Epithelial cell of prostate (primary cell): ENCODE measurements at regions not wholly inside any gene's neighbourhood (a gene's known extent, or its start where the extent isn't known, plus 50 kb on each side); places are given as distances from the start of the nearest gene placed in this dataset.

Experiments used
- DNase-seq: peaks from one replicate; pipeline ENCODE4 v3.0.0-alpha.2; 2011; ENCODE audit warnings: low read depth, low spot score
- H3K27ac ChIP-seq: fragments of 450-650 bp; 2 replicates; pipeline ENCODE4 v1.5.1; 2017; ENCODE audit warnings: mild to moderate bottlenecking

DNA sequence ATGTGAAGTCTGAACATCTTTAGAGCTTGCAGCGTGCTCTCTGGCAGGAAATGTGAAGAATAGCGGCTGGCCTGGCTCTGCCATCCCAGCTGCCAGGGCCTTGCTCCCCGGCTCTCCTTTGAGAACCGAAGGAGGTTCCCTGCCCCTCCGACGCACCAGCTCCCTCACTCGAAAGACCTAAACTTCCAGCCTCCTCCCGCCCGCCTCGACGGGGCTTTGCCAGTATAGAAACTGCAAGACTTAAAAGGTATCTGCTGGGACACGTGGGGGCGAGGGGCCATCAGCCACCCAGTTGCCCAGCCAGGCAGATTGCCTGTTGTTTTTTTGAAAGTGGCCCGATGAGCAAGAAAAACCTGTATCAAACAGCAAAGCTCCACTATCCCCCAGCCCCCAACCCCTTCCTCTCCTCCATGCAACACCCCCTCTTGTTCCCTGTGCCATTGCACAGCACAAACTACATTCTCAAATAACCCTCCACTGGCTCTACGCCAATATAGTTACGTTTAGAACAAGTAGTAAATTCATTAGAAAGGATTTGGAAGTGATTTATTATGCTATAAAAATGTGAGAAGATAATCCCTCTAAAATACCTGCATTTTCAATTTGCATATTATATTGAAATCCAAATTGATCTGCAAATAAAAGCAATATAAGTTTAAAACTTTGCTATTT lies 331.9 kb downstream of the MED10 start:
- no peak for DNase-seq
- H3K27ac ChIP-seq, result no peak overlapping the region

DNA sequence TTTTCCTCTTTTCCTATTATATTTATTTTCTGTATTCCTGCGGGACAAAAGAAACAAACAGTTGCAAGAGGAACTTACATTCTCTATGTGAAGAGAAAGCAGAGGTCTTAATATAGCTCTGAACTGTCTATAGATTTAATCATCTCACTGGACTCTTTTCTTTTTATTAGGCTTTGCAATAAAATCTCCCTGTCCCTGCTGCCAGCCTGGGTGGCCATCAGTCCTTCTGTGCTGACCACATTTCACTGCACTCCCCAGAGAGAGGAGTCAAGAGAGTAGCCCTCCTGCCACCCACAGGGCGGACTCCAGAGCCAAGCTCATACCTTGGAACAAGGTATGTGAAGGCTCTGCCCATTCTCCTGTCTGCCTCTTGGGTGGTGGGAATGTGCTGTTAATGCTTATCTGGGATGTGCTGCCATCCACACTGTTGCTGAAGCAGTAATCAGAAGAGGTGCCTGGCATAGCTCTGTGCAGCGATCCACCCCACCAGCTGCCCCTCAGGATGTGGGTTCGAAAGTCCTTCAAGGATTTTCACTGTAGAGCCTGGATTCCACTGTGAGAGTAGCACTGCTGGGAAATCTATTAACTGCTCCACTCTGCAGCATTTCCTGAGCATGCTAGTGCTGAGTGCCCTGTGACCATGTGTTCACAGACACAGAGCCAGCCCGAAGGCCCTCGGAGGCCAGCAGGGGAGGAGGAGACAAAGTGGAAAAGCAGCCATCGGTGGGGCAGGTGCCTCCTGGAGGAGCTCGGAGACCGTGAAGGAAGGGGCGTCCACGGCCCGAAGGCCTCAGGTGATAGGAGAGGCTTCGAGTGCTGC lies 334.6 kb downstream of the MED10 start:
- DNase-seq, result no peak
- no peak overlapping the region for H3K27ac ChIP-seq

DNA sequence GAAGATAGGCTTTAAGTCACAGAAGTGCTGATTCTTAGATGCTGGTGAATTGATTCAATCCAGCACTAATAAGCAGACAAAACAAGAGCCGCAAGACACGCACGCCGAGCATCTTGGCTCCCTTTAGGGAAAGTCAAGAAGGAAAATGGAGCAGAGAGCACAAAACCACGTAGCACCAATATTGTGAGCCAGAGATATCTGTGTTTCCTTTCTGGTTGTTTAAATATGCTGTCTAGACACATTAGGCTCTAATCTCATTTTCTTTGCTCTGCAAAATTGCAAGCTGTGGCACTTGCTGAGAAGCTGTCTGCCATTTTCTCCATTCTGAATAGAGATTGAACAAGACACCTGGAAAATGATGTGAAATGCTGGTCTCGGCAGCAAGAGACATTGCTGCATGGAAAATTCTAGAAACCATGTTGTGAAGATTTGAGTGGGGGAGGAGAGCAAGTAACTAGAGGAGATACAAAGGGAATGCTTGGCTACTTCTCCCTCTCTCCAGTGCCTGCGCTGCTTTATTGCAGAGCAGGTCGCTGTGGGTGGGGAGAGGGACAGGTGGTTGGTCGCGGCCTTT lies 336.3 kb downstream of the MED10 start:
- DNase-seq, result no peak
- no peak overlapping the region for H3K27ac ChIP-seq

DNA sequence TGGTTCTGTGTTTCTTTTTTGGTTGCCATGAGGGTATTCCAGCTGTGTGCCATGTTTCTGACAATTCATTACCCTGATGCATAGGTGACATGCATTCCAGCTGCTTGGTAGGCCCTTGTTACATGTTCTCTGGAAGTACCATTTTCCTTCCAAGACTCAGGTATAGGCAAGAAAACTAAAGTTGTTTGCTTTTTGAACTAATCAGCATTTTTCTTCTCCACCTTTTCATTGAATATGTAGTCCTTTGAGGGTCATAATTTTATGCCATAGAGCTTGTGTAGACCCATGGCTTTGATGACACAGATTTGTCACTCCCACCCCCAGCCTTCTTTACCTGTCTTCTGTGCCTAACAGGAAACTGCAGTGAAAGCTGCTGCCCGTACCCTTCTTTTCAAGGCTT lies 339.2 kb downstream of the MED10 start:
- H3K27ac ChIP-seq, result no peak overlapping the region
- DNase-seq, result no peak

DNA sequence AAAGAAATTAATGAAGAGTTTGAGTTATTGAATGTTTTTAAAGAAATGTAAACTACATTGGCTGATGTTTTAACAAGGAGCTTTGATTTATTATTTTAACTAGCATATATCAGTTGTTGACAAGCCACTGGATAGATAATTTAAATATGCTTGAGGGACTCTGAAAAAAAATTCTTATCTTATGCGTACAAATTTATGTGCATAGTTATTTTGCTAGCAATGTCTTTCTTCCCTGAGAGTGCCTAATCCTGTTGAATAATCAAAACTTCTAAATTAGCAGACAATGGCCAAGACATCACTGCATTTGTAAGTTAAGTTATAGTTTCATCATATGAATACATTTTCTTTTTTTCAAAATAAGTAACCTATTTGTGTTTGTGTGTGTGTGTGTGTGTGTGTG lies 342.3 kb downstream of the MED10 start:
- DNase-seq, result no peak
- no peak overlapping the region for H3K27ac ChIP-seq

DNA sequence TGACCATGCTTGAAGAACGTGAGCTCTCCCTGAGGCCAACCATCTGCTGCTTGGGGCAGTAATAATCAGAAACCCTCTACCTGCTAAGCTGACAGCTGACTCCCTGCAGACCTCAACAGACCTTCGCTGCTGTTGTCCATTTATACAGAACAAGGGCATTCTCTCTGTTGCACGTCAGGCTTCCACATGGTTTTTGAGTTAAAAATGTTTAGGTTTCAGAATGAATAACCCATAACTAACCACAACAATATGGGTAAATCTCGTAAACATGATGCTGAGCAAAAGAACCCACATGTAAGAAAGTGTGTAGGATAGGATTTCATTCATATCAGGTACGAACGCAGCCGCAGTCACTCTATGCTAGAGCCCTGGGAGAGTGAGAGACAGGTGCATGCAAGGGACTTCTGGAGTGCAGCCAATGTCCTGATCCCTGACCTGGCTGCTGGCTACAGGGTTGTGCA lies 348.5 kb downstream of the MED10 start:
- no peak overlapping the region for H3K27ac ChIP-seq
- DNase-seq, result no peak

DNA sequence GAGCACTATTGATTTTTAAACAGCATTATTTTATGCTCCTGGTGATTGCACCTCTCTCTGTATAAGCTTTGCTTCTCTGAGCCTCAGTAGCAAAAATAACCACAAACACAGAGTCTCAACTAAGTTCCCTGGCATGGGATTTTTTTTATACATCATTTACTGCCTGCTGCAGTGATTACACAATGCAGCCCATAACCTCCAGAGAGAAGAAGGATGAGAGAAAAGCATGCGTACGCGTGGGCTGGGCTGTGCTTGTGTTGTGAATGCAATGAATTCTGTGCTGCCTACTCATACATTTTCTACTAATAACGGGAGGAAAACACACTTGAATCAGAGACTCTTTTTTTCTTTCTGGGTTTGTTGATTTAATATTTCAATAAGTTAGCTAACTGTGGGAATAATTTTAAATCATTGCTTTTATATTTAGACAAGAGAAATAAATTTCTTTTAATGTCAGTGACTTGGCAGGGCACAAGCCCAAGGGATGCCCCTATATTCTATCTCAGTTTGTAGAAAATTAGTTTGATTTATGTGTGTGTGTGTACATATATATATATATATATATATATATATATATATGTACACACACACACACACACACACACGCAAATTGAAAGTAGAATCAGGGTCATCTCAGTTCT lies 351.5 kb downstream of the MED10 start:
- no peak for DNase-seq

DNA sequence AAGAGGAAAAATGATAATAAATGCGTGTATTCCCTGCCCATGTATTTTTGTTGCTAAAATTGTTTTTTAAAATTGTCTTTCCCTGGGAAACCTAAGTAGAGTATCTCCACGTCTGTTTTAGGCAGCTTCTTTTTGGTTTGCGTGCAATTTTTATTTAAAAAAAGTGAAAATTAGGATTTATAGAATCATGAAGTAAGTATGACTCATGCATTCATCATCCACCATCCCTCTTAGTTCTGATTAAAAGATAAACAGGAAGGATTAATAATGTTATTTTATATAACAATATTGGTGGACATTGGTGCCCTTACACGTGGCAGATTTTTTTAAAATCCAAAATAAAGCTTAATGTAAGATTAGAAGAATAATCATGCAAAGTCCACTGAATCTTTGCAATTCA lies 358.7 kb downstream of the MED10 start:
- no peak for DNase-seq
- H3K27ac ChIP-seq, result no peak overlapping the region

More for the DNA sequence above, 351.5 kb downstream of the MED10 start:
- H3K27ac ChIP-seq, result no peak overlapping the region

DNA sequence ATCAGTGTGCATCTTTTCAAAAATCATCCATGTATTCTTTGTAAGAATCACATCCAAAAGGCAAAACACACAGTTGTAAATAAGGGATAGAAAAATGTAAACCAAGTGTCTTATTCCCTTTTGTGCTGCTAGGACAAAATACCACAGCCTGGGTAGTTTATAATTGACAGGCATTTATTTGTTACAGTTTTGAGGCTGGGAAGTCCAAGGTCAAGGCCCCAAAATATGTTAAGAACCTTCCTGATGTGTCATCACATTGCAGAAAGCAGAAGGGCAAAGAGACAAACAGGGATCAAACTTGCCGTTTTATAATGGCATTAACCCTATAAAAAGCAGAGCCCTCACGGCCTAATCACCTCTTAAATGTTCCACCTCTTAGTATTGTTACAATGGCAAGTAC lies 364.8 kb downstream of the MED10 start:
- H3K27ac ChIP-seq, result no peak overlapping the region
- no peak for DNase-seq

DNA sequence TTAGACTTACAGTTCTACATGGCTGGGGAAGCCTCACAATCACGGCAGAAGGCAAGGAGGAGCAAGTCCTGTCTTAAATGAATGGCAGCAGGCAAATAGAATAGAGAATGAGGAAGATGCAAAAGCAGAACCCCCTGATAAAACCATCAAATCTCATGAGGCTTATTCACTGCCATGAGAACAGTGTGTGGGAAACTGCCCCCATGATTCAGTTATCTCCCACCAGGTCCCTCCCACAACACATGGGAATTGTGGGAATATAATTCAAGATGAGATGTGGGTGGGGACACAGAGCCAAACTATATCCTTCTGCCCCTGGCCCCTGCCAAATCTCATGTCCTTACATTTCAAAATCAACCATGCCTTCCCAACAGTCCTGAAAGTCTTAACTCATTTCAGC lies 367.1 kb downstream of the MED10 start:
- no peak for DNase-seq
- no peak overlapping the region for H3K27ac ChIP-seq

DNA sequence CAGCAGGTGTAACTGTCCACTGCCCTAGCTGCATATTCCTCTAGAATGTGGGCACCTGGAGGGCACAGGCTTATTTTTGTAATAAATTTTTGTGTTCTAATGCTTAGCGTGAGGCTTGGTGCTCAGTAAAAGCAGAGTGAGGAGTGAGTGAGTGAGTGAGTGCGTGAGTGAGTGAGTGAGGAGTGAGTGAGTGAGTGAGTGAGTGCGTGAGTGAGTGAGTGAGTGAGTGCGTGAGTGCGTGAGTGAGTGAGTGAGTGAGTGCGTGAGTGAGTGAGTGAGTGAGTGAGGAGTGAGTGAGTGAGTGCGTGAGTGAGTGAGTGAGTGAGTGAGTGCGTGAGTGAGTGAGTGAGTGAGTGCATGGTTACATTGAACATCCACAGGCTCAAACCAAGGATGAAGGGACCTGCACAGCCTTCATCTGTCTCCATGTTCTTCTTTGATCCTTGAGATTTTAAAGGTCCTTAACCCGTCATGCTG lies 371.5 kb downstream of the MED10 start:
- no peak overlapping the region for H3K27ac ChIP-seq
- DNase-seq, result no peak

DNA sequence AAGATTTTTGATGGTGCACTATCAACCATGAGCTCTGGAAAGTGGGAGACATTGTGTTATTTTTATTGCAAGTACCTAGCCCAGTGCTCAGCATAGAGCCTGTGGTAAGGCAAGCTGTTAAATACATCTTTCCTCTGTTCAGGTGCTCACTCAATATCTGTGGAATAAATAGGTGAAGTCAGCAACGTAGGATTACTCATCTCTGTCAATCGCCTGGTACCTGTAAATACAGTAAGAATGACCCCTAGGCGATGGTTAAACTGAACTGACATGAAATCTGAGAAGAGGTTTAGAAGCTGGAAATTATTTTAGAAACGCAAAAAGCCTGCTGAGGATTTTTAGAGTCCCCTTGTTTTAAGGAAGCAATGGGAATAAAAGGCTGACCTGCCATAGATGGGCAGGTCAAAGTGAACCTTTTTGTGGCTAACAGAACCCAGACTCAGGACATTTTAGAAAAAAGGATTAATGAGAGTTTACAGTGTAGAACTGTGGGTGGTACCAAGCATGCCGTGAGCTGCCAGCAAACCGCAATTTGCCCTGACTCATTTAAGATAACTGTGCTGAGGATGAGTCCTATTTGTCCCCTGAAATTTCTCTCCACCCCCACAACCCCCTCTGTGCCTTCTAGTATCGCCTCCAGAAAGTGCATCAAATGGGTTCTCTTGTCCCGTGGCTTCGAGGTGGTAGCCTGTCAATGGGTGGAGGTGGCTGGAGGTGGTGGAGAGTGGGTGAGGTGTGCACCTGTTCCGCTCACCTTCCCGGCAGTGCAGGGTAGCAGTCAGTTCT lies 375.1 kb downstream of the MED10 start:
- no peak overlapping the region for H3K27ac ChIP-seq
- DNase-seq, result peak; percentile 34

DNA sequence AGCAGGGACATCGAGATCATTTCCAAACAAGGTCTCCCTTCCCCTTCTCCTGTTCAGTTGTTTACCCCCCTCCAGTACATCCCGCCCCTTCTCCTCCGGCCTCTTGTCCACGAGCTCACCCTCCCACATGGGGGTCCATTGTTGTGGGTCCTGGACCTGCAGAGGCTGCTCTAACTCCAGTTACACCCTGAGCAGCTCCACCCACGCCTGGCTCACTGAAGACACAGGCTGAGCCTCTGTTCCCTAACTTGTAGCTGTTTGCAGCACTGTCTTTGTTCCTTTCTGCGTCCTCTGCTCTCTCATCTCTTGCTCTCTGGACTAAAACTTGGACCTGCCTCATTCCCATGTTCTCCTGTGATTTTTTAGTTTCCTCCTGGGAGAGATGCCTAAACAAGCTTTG lies 377.5 kb downstream of the MED10 start:
- DNase-seq, result no peak
- H3K27ac ChIP-seq, result no peak overlapping the region

DNA sequence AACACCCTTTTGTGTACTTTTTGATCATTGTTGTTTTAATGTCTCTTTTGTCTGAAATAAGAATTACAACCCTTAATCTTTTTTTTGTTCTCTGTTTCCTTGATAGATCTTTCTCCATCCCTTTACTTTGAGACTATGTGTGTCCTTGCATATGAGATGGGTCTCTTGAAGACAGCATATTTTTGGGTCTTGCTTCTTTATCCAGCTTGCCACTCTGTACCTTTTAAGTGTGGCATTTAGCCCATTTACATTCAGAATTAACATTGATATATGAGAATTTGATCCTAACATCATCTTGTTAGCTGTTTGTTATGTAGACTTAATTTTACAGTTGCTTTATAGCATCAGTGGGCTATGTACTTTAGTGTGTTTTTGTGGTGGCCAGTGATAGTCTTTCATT lies 382.5 kb downstream of the MED10 start:
- no peak for DNase-seq

DNA sequence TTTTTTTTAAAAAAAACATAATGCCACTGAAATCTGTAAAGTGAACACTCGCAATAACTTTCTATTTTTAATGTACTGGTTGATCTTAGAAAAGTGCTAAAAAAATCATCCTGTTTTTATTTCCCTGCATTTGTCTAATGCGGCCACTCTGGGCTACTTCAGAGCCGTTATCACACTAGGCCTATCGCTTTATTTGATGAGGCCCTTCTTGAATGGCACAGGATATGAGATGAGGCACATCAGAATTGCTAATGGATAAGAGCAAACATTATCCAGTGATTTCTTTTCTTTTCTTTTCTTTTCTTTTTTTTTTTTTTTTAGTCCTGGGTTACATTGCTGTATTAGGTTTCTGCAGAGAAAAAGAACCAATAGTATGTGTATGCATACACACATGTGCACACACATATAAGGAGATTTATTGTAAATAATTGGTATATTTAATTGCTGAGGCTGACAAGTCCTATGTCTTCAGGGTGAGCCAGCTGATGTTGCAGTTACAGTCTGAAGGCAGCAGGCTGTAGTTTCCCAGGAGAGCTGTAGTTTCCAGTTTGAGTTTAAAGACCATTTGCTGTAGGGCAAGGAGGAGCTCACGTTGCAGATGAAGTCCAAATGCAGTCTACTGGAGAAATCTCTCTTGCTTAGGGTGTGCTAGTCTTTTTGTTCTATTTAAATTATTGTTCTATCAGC lies 391.7 kb downstream of the MED10 start:
- DNase-seq, result no peak
- no peak overlapping the region for H3K27ac ChIP-seq

More for the DNA sequence above, 382.5 kb downstream of the MED10 start:
- no peak overlapping the region for H3K27ac ChIP-seq

DNA sequence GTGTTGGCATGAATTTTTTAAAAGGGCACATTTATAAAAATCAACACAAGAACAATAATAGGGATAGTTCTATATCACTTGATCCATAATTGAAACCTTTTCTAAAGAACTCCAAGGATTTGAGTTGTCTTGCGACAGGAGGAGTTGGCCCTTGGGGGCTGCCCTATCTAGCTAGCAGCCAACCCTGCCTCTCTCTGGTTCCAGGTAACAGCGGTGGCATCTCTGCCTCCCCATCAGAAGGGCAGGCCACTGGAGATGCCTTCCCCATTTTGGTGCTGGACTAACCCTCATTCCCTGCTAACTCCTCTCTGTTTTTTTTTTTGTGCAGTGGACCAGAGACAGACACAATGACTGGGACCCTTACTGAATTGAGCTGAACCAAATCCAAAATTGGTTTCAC lies 393.0 kb downstream of the MED10 start:
- DNase-seq, result no peak
- H3K27ac ChIP-seq, result no peak overlapping the region

DNA sequence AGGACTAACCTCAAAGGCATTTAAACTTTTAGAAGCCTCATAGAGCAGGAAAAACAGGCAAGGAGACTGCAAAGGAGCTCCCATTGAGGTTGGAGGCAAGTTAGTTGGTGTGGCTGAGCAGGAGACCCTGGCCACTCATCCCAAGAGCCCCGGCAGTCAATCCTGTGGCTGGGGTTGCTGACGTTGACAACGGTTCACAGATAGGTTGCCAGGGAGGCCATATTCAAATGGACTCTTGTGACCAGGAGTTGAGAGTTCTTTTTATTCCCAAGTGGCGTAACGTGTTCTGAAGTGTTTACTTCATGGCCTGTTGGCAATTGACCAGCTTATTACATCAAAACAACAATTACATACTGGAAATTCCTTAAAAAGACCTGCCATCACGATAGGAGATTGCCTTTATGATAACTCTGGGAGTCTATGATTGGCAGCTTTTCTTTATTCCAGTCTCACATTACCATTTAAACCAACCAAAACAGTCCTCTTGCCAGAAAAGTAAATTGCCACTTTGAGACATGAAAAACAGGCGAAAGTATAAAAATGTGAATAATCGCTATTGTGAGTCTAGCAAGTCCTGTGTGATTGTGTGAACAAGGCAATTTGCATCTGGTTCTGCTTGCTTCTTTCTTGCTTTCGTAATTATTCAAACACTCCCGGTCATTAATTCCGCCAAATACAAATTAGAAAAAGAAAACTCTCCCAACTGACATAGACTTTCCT lies 394.9 kb downstream of the MED10 start:
- DNase-seq, result no peak
- H3K27ac ChIP-seq, result no peak overlapping the region

DNA sequence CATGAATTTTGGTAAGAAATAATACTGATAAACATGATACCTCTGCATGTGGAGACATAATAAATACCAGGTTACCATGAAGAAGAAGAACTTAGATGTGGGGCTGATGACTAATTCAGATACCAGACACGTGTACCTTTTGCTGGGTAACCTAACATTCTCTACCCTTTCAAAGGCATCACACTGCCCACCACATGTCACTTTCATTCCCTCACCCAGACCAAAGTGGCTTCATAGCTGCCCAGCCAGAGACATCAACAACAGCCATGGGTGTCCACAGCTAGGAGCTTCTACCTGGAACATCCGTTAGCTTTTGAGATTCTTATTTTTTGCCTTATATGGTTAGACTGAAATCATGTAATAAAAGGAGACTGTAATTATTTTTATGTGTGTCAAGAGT lies 396.8 kb downstream of the MED10 start:
- no peak for DNase-seq
- no peak overlapping the region for H3K27ac ChIP-seq

DNA sequence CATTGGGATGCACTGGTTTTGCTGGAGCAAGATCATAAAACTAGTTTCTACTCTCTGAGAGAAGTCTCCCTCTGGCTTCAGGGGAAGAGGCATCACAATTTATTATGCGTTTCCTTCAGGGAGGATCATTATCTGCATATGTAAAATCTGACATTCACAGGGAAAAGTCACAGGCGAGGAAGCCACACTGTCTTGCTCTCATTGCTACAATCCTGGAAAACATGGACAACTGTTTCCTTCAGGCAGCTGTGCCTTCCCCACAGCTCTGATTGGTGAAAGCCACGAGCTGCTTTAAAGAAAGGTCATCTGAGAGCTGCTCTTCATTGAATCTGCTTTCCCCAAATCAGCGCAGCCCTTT lies 397.8 kb downstream of the MED10 start:
- H3K27ac ChIP-seq, result no peak overlapping the region
- no peak for DNase-seq
